IMR-90 (cell line): ENCODE measurements at regions not wholly inside any gene's neighbourhood (a gene's known extent, or its start where the extent isn't known, plus 50 kb on each side); places are given as distances from the start of the nearest gene placed in this dataset.

Source experiments
- BHLHE40 ChIP-seq: fragments of 150-350 bp; IDR thresholded peaks from 2 replicates; pipeline ENCODE4 v1.6.1; 2016; ENCODE audit warnings: mild to moderate bottlenecking, low read depth, low read length
- CEBPB ChIP-seq: IDR thresholded peaks from 2 replicates; pipeline ENCODE4 v1.6.1; 2012; ENCODE audit warnings: low read depth, low read length, improper control_type of control experiment
- CHD1 ChIP-seq: IDR thresholded peaks from 2 replicates; pipeline ENCODE4 v1.6.1; 2012; ENCODE audit warnings: low read depth, low read length, improper control_type of control experiment
- MAFK ChIP-seq: IDR thresholded peaks from 2 replicates; pipeline ENCODE4 v1.6.1; 2012; ENCODE audit warnings: low read depth, low read length, improper control_type of control experiment
- MXI1 ChIP-seq: IDR thresholded peaks from 2 replicates; pipeline ENCODE4 v1.6.1; 2012; ENCODE audit warnings: low read depth, mild to moderate bottlenecking, low read length, moderate library complexity, borderline replicate concordance
- NFE2L2 ChIP-seq: fragments of 150-350 bp; IDR thresholded peaks from 2 replicates; pipeline ENCODE4 v1.6.1; 2016; ENCODE audit warnings: low read depth, mild to moderate bottlenecking, low read length
- POLR2A ChIP-seq: IDR thresholded peaks from 2 replicates; pipeline ENCODE4 v1.6.1; 2012; ENCODE audit warnings: mild to moderate bottlenecking, low read depth, low read length
- RAD21 ChIP-seq: IDR thresholded peaks from 2 replicates; pipeline ENCODE4 v1.6.1; 2012; ENCODE audit warnings: low read length, improper control_type of control experiment
- RCOR1 ChIP-seq: IDR thresholded peaks from 2 replicates; pipeline ENCODE4 v1.6.1; 2012; ENCODE audit warnings: mild to moderate bottlenecking, low read length, improper control_type of control experiment; ENCODE audit not compliant: insufficient replicate concordance
- RFX5 ChIP-seq: IDR thresholded peaks from 2 replicates; pipeline ENCODE4 v1.8.0; 2012; ENCODE audit warnings: low read depth, mild to moderate bottlenecking, low read length, moderate library complexity
- SMC3 ChIP-seq: fragments of 150-350 bp; IDR thresholded peaks from 2 replicates; pipeline ENCODE4 v1.6.1; 2016; ENCODE audit warnings: low read depth, mild to moderate bottlenecking, antibody characterized with exemption, low read length, moderate library complexity
- TF ChIP-seq, protein P1 (sequence below): conservative IDR thresholded peaks from 2 replicates; pipeline ENCODE4 v1.5.1; 2012; ENCODE audit warnings: mild to moderate bottlenecking, low read depth, low read length, improper control_type of control experiment
- TF ChIP-seq, protein P2 (sequence below): fragments of 150-350 bp; IDR thresholded peaks from 2 replicates; pipeline ENCODE4 v1.6.1; 2016; ENCODE audit warnings: low read depth, mild to moderate bottlenecking, low read length, moderate library complexity, borderline replicate concordance
- TF ChIP-seq, protein P3 (sequence below): fragments of 150-350 bp; IDR thresholded peaks from 2 replicates; pipeline ENCODE4 v1.6.1; 2017; ENCODE audit warnings: mild to moderate bottlenecking, antibody characterized with exemption, low read length, low read depth

DNA sequence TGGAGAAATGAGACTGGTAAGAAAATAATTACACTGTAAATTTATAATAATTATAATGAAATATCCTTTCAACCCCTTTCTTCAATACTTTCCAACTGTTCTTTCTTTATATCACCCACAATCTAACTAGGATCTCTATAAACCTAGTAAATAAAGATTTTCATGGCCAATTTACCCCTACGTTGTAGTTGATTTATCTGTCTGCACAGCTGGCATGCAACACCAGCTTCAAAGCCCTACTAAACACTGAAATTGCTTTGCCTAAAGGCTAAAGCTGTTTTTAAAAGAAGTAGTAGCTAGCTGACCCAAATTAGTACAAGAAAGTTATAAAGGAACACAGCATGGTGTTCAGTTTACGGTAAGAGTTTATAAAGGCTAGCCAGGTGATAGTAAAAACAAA, 140.1 kb downstream of the NOL4 start:
- TF ChIP-seq, protein P1, sequence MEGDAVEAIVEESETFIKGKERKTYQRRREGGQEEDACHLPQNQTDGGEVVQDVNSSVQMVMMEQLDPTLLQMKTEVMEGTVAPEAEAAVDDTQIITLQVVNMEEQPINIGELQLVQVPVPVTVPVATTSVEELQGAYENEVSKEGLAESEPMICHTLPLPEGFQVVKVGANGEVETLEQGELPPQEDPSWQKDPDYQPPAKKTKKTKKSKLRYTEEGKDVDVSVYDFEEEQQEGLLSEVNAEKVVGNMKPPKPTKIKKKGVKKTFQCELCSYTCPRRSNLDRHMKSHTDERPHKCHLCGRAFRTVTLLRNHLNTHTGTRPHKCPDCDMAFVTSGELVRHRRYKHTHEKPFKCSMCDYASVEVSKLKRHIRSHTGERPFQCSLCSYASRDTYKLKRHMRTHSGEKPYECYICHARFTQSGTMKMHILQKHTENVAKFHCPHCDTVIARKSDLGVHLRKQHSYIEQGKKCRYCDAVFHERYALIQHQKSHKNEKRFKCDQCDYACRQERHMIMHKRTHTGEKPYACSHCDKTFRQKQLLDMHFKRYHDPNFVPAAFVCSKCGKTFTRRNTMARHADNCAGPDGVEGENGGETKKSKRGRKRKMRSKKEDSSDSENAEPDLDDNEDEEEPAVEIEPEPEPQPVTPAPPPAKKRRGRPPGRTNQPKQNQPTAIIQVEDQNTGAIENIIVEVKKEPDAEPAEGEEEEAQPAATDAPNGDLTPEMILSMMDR, result no peak
- TF ChIP-seq POLR2A (no peak), RAD21 (no peak), CEBPB (no peak), NFE2L2 (no peak), SMC3 (no peak), MAFK (no peak), MXI1 (no peak), RFX5 (no peak), CHD1 (no peak), BHLHE40 (no peak), RCOR1 (no peak)
- TF ChIP-seq, protein P2, sequence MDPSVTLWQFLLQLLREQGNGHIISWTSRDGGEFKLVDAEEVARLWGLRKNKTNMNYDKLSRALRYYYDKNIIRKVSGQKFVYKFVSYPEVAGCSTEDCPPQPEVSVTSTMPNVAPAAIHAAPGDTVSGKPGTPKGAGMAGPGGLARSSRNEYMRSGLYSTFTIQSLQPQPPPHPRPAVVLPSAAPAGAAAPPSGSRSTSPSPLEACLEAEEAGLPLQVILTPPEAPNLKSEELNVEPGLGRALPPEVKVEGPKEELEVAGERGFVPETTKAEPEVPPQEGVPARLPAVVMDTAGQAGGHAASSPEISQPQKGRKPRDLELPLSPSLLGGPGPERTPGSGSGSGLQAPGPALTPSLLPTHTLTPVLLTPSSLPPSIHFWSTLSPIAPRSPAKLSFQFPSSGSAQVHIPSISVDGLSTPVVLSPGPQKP, result no peak
- TF ChIP-seq, protein P3, sequence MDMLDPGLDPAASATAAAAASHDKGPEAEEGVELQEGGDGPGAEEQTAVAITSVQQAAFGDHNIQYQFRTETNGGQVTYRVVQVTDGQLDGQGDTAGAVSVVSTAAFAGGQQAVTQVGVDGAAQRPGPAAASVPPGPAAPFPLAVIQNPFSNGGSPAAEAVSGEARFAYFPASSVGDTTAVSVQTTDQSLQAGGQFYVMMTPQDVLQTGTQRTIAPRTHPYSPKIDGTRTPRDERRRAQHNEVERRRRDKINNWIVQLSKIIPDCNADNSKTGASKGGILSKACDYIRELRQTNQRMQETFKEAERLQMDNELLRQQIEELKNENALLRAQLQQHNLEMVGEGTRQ, result no peak
